Stimulated activated CD8-positive, alpha-beta memory T cell treated with anti-CD3 and anti-CD28 coated beads, Interleukin-15, amount 100 ng/mL, for 48 hours (primary cell): ENCODE measurements at regions not wholly inside any gene's neighbourhood (a gene's known extent, or its start where the extent isn't known, plus 50 kb on each side); places are given as distances from the start of the nearest gene placed in this dataset.

Source experiments
- DNase-seq, 2 donors: peaks; one replicate each; pipeline ENCODE4 v3.0.0-alpha.2; 2020; ENCODE audit warnings: low read depth in 2 of 2

- DNase-seq: no peak
These were observed 81.0 kb upstream of the SALL3 start for GRCh38 chr18:78898635-78899034.

GRCh38 chr18:78899241-78899640 is 80.4 kb upstream of the SALL3 start:
- no peak for DNase-seq

GRCh38 chr18:78900938-78901909 is 78.4 kb upstream of the SALL3 start:
- DNase-seq: no peak

GRCh38 chr18:78901923-78902794 is 77.5 kb upstream of the SALL3 start:
- no peak for DNase-seq

GRCh38 chr18:78902795-78903435 is 76.7 kb upstream of the SALL3 start:
- no peak for DNase-seq

- DNase-seq: no peak
These were observed 76.0 kb upstream of the SALL3 start for GRCh38 chr18:78903436-78904178.

- no peak for DNase-seq
These were observed 75.5 kb upstream of the SALL3 start for GRCh38 chr18:78904179-78904531.

- no peak for DNase-seq
These were observed 74.3 kb upstream of the SALL3 start for GRCh38 chr18:78905334-78905733.

- no peak for DNase-seq
These were observed 73.6 kb upstream of the SALL3 start for GRCh38 chr18:78906066-78906465.

- DNase-seq: no peak
These were observed 71.0 kb upstream of the SALL3 start for GRCh38 chr18:78908462-78909260.

- DNase-seq: no peak
These were observed 67.8 kb upstream of the SALL3 start for GRCh38 chr18:78911751-78912283.

GRCh38 chr18:78912336-78912735 is 67.3 kb upstream of the SALL3 start:
- no peak for DNase-seq

- DNase-seq: no peak
These were observed 66.8 kb upstream of the SALL3 start for GRCh38 chr18:78912844-78913243.

- no peak for DNase-seq
These were observed 66.2 kb upstream of the SALL3 start for GRCh38 chr18:78913395-78913794.

GRCh38 chr18:78913830-78914231 is 65.8 kb upstream of the SALL3 start:
- DNase-seq: no peak

GRCh38 chr18:78914249-78914935 is 65.2 kb upstream of the SALL3 start:
- no peak for DNase-seq

GRCh38 chr18:78915446-78916008 is 64.1 kb upstream of the SALL3 start:
- DNase-seq: no peak

- no peak for DNase-seq
These were observed 60.9 kb upstream of the SALL3 start for GRCh38 chr18:78918707-78919106.

- no peak for DNase-seq
These were observed 59.7 kb upstream of the SALL3 start for GRCh38 chr18:78919956-78920355.
